PC-9 (cell line): ENCODE measurements at regions not wholly inside any gene's neighbourhood (a gene's known extent, or its start where the extent isn't known, plus 50 kb on each side); places are given as distances from the start of the nearest gene placed in this dataset.

Experiments
- BruUV-seq: library from RNA; stranded (reverse); fragments of 400-500 nt; replicated peaks from 2 replicates; lab custom pipeline; 2021; lab: Mats Ljungman, UMichigan
- CTCF ChIA-PET: fragments of 300-600 bp; sonication (Branson Sonifier 250); formaldehyde crosslinking; loops from one replicate; lab custom pipeline; 2022; ENCODE audit warnings: antibody characterized with exemption; lab: Charles Lee
- POLR2A ChIA-PET: fragments of 300-600 bp; sonication (Branson Sonifier 250); formaldehyde crosslinking; loops from one replicate; lab custom pipeline; 2022; ENCODE audit warnings: antibody characterized with exemption; ENCODE audit not compliant: unreplicated experiment; lab: Charles Lee
- DNase-seq, 2 experiments: peaks; one replicate each; pipeline versions ENCODE4 v3.0.0 to v3.0.0-alpha.2; 2015 to 2022; ENCODE audit warnings: mixed read lengths in 1 of 2
- H2AFZ ChIP-seq: fragments of 200-600 bp; sonication (generic); 2 replicates; pipeline ENCODE4 v1.8.1; 2017; ENCODE audit warnings: antibody characterized with exemption
- H3F3A ChIP-seq: fragments of 200-600 bp; sonication (generic); 2 replicates; pipeline ENCODE4 v1.8.1; 2017; ENCODE audit warnings: antibody characterized with exemption, mild to moderate bottlenecking, low read depth; ENCODE audit not compliant: insufficient read depth
- H3K27ac ChIP-seq: fragments of 200-600 bp; sonication (generic); 2 replicates; pipeline ENCODE4 v1.6.1; 2016; ENCODE audit warnings: mixed run types
- H3K27me3 ChIP-seq: fragments of 200-600 bp; sonication (generic); 2 replicates; pipeline ENCODE4 v1.6.1; 2016; ENCODE audit warnings: low read depth, mixed run types; ENCODE audit not compliant: insufficient read depth
- H3K36me3 ChIP-seq: fragments of 200-600 bp; sonication (generic); 2 replicates; pipeline ENCODE4 v1.6.1; 2016; ENCODE audit warnings: low read depth, mixed run types
- H3K4me1 ChIP-seq: fragments of 200-600 bp; sonication (generic); replicated peaks from 2 replicates; pipeline ENCODE4 v1.6.1; 2016; ENCODE audit warnings: mixed run types; ENCODE audit not compliant: insufficient read depth
- H3K4me2 ChIP-seq: fragments of 200-600 bp; sonication (generic); 2 replicates; pipeline ENCODE4 v1.6.1; 2017; ENCODE audit warnings: mixed run types
- H3K4me3 ChIP-seq: fragments of 200-600 bp; sonication (generic); 2 replicates; pipeline ENCODE4 v1.6.1; 2016; ENCODE audit warnings: mixed run types
- H3K79me2 ChIP-seq: fragments of 200-600 bp; sonication (generic); 2 replicates; pipeline ENCODE4 v1.6.1; 2017; ENCODE audit warnings: low read depth, mixed run types
- H3K9me2 ChIP-seq: fragments of 200-600 bp; sonication (generic); 2 replicates; pipeline ENCODE4 v1.8.1; 2017; ENCODE audit warnings: mild to moderate bottlenecking; ENCODE audit not compliant: insufficient read depth
- H3K9me3 ChIP-seq: fragments of 200-600 bp; sonication (generic); 2 replicates; pipeline ENCODE4 v1.8.1; 2016; ENCODE audit warnings: low read depth; ENCODE audit not compliant: insufficient read depth
- H4K20me1 ChIP-seq: fragments of 200-600 bp; sonication (generic); 2 replicates; pipeline ENCODE4 v1.8.1; 2017; ENCODE audit not compliant: insufficient read depth
- EZH2 ChIP-seq: fragments of 200-600 bp; sonication (generic); IDR thresholded peaks from 2 replicates; pipeline ENCODE4 v1.8.0; 2017; ENCODE audit warnings: antibody characterized with exemption, low read depth
- intact Hi-C: fragments of 100-400 bp; cut with micrococcal nuclease; formaldehyde crosslinking; loops from one replicate; pipeline ENCODE4 v1.10.0; 2022; ENCODE audit not compliant: unreplicated experiment
- TF ChIP-seq, protein P1 (sequence below): fragments of 200-600 bp; sonication (generic); conservative IDR thresholded peaks from 2 replicates; pipeline ENCODE4 v1.6.1; 2017; ENCODE audit warnings: mixed run types, antibody characterized with exemption, mild to moderate bottlenecking, moderate library complexity

DNA sequence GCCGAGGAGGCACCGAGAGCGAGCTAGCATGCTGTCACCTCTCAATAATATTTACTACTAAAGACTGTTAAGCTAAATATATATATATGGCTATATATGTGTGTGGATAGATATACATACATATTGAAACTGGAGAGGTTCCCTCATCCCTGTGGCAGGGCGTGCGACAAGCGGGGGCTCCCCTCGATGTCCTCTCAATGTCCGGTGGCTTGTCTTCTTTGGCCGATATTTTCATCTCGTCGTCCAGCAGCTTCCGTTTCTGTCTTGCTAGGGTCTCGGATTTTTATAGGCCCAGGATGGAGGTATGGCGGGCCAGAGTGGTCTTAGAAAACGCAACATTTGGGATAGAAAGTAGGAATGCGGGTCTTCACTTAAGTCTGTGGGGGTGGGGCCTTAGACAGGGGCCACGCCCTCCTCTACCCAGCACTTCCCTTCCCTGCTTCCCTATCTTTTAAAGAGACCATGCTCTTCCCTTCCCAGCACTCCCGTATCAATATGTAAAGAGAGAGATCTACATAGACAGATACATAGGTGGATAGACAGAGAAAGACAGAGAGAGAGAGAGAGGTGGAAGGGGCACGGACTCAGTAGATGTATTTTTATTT is 866.8 kb downstream of the DSC3 start:
- Histone ChIP-seq H2AFZ (no peak overlapping the region), H3K79me2 (no peaks in the 10 kb centered on the region), H3K9me3 (no peaks in the 10 kb centered on the region), H3K27ac (no peak overlapping the region), H3K4me2 (no peak overlapping the region), H3K4me3 (no peak overlapping the region), H3K36me3 (no peaks in the 10 kb centered on the region), H3K9me2 (no peaks in the 10 kb centered on the region), H4K20me1 (no peaks in the 10 kb centered on the region), H3K4me1 (no peaks in the 10 kb centered on the region), H3K27me3 (no peaks in the 10 kb centered on the region), H3F3A (no peaks in the 10 kb centered on the region)
- DNase-seq, result no peak
- BruUV-seq, result no TSS peak
- CTCF ChIA-PET, result no interaction called here
- POLR2A ChIA-PET, result no interaction called here
- TF ChIP-seq, protein P1, sequence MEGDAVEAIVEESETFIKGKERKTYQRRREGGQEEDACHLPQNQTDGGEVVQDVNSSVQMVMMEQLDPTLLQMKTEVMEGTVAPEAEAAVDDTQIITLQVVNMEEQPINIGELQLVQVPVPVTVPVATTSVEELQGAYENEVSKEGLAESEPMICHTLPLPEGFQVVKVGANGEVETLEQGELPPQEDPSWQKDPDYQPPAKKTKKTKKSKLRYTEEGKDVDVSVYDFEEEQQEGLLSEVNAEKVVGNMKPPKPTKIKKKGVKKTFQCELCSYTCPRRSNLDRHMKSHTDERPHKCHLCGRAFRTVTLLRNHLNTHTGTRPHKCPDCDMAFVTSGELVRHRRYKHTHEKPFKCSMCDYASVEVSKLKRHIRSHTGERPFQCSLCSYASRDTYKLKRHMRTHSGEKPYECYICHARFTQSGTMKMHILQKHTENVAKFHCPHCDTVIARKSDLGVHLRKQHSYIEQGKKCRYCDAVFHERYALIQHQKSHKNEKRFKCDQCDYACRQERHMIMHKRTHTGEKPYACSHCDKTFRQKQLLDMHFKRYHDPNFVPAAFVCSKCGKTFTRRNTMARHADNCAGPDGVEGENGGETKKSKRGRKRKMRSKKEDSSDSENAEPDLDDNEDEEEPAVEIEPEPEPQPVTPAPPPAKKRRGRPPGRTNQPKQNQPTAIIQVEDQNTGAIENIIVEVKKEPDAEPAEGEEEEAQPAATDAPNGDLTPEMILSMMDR, result no peak
- no peak for TF ChIP-seq EZH2
- intact Hi-C loops, result no loop called here

DNA sequence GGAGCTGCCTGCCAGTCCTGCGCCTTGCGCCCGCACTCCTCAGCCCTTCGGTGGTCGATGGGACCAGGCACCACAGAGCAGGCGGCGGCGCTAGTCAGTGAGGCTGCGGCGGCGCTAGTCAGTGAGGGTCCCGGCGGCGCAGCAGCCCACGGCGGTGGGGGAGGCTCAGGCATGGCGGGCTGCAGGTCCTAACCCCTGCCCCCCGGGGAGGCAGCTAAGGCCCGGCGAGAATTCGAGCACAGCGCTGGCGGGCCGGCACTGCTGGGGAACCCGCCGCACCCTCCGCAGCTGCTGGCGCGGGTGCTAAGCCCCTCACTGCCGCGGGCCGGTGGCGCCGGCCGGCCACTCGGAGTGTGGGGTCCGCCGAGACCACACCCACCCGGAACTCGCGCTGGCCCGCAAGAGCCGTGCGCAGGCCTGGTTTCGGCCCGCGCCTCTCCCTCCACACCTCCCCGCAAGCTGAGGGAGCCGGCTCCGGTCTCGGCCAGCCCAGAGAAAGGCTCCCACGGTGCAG is 867.4 kb downstream of the DSC3 start:
- Histone ChIP-seq H3K9me2 (no peaks in the 10 kb centered on the region), H3K27me3 (no peaks in the 10 kb centered on the region), H3K79me2 (no peaks in the 10 kb centered on the region), H3K4me2 (no peak overlapping the region), H4K20me1 (no peaks in the 10 kb centered on the region), H3K27ac (no peak overlapping the region), H3F3A (no peaks in the 10 kb centered on the region), H3K36me3 (no peaks in the 10 kb centered on the region), H3K4me1 (no peaks in the 10 kb centered on the region), H3K4me3 (no peak overlapping the region), H3K9me3 (no peaks in the 10 kb centered on the region), H2AFZ (no peak overlapping the region)
- TF ChIP-seq EZH2, result no peak
- TF ChIP-seq, protein P1, result no peak
- intact Hi-C loops, result no loop called here
- POLR2A ChIA-PET, result no interaction called here
- CTCF ChIA-PET, result no interaction called here
- BruUV-seq, result no TSS peak
- no peak for DNase-seq

DNA sequence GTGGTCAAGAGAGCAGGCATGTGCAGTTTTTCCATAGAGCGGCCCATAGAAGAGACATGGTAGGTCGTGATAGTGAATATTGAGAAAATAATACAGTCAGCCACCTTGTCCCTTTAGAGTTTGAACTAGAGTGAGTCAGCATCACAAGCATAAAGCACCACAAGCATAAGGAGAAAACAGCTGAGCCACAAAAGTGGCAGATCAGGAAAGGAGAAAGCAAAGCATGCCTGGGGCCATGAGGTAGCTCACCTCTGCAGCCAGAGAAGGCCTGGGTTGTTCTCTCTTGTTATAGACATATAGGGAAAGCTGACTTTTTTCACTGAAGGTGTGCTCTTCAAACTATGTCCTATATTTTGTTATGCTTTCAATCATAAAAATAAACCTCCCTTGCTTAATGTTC is 879.0 kb downstream of the DSC3 start:
- H3K4me3 ChIP-seq, result no peak overlapping the region
- no peak for DNase-seq
- no peaks in the 10 kb centered on the region for H3F3A ChIP-seq
- H3K9me3 ChIP-seq, result no peaks in the 10 kb centered on the region
- no peaks in the 10 kb centered on the region for H3K79me2 ChIP-seq
- no peaks in the 10 kb centered on the region for H3K4me1 ChIP-seq
- no peaks in the 10 kb centered on the region for H3K9me2 ChIP-seq
- no peak for TF ChIP-seq EZH2
- TF ChIP-seq, protein P1, result no peak
- BruUV-seq, result no TSS peak
- CTCF ChIA-PET, result no interaction called here
- POLR2A ChIA-PET, result no interaction called here
- H2AFZ ChIP-seq, result no peak overlapping the region
- no peaks in the 10 kb centered on the region for H3K36me3 ChIP-seq
- H3K27me3 ChIP-seq, result no peaks in the 10 kb centered on the region
- no peak overlapping the region for H3K27ac ChIP-seq
- no peaks in the 10 kb centered on the region for H4K20me1 ChIP-seq
- no peak overlapping the region for H3K4me2 ChIP-seq
- intact Hi-C loops, result no loop called here
